ENCODE measurements at regions not wholly inside any gene's neighbourhood (a gene's known extent, or its start where the extent isn't known, plus 50 kb on each side); places are given as distances from the start of the nearest gene placed in this dataset.
A peak's percentile ranks its signal among the peaks of the same experiment; 100 is the strongest.

GRCh38 chr13:69234171-69234570 is 873.5 kb upstream of the ATXN8OS start:
- no peak for DNase-seq

- no peak for DNase-seq
These were observed 881.2 kb upstream of the ATXN8OS start for GRCh38 chr13:69226427-69226826.

DNA sequence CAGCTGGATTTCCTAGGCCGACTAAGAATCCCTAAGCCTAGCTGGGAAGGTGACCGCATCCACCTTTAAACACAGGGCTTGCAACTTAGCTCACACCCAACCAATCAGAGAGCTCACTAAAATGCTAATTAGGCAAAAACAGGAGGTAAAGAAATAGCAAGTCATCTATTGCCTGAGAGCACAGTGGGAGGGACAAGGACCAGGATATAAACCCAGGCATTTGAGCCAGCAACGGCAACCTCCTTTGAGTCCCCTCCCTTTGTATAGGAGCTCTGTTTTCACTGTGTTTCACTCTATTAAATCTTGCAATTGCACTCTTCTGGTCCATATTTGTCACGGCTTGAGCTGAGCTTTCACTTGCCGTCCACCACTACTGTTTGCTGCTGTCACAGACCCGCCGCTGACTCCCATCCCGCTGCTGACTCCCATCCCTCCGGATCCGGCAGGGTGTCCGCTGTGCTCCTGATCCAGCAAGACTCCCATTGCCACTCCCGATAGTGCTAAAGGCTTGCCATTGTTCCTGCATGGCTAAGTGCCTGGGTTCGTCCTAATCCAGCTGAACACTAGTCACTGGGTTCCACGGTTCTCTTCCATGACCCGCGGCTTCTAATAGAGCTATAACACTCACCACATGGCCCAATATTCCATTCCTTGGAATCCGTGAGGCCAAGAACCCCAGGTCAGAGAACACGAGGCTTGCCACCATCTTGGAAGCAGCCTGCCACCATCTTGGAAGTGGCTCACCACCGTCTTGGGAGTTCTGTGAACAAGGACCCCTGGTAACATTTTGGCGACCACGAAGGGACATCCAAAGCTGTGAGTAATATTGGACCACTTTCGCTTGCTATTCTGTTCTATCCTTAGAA is 885.8 kb upstream of the ATXN8OS start:
- peak; percentile 94 for DNase-seq

GRCh38 chr13:69213396-69213795 is 894.2 kb upstream of the ATXN8OS start:
- peak; percentile 15 for DNase-seq

GRCh38 chr13:69204620-69205019 is 903.0 kb upstream of the ATXN8OS start:
- DNase-seq: no peak

GRCh38 chr13:69202996-69203395 is 904.6 kb upstream of the ATXN8OS start:
- no peak for DNase-seq

- peak; percentile 95 for DNase-seq
These were observed 908.0 kb upstream of the ATXN8OS start for GRCh38 chr13:69199664-69200063.

GRCh38 chr13:69198706-69199105 is 908.9 kb upstream of the ATXN8OS start:
- DNase-seq: no peak

DNA sequence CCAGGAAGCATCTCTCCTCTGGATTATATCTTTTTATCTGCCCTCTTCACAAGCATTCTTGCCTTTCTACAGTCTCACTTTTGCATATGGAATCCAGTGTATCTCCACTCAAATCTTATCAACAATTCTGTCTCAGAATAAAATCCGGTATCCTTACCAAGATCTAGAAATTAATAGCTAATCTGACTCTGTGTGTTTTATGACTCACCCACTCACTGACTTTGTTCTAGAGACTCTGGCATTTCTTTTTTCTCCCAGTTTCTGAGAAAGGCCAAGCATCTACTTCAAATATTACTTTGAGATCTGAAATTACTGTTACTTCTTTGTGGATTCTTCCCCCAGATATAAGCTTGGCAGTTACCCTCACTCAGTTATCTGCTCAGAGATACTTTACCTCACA is 913.5 kb upstream of the ATXN8OS start:
- no peak for DNase-seq

GRCh38 chr13:69180034-69180433 is 927.6 kb upstream of the ATXN8OS start:
- no peak for DNase-seq

GRCh38 chr13:69178000-69178399 is 929.6 kb upstream of the ATXN8OS start:
- no peak for DNase-seq

- no peak for DNase-seq
These were observed 939.2 kb upstream of the ATXN8OS start for GRCh38 chr13:69168436-69168835.

DNA sequence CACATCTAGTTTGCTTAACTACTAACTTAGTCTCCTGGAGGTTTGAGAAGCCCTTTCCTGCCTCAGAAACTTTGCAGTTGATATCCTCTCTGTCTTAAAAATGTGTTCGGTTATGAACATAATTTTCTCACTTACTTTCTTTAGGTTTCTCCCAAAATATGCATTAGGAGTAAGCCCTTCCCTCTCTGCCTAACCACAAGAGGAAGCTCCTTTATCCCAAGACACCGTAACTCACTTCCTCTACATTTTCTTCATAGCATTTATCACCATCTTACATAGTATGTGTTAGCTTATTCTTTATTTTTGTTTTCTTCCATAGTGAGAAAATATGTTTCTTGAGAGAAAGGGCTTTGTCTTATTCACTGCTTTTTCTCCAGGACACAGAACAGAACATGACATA is 952.5 kb upstream of the ATXN8OS start:
- DNase-seq: no peak

GRCh38 chr13:69142101-69142500 is 965.5 kb upstream of the ATXN8OS start:
- DNase-seq: no peak

- no peak for DNase-seq
These were observed 982.6 kb upstream of the ATXN8OS start for GRCh38 chr13:69124996-69125395.

DNA sequence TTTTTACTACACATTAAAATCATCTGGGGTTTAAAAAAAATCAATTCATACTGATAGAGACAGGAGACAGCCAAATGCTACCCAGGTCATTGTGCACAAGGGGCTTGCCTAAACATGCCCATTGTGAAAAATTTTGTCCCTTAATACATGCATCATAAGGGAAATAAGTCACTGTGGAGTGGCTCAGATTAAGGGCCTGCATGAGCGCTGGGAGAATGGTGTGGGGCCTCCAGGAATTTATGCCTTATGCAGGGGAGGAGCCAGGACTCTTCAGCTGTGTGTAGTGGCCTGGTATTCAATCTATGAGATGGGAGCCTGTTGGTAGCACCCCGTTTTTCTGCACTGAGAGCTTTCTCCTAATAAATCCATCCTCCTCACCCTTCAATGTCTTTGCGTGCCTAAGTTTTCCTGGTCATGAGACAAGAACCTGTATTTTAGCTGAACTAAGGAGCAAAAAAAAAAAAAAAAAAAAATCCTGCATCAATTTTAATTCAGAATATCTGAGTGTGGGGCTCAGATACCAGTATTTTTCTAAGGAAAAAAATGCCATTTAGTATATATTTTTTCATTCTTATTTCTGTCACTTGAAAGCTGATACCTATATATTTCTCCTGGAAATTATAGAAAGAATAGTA is 997.6 kb upstream of the ATXN8OS start:
- DNase-seq: no peak

GRCh38 chr13:69108486-69108885 is 999.1 kb upstream of the ATXN8OS start:
- no peak for DNase-seq

- DNase-seq: no peak
These were observed 1000.2 kb upstream of the ATXN8OS start for GRCh38 chr13:69107436-69107835.

GRCh38 chr13:69101841-69102240 is 1005.8 kb upstream of the ATXN8OS start:
- no peak for DNase-seq

- DNase-seq: no peak
These were observed 1013.1 kb upstream of the ATXN8OS start for GRCh38 chr13:69094485-69094884.

- DNase-seq: no peak
These were observed 1014.9 kb upstream of the ATXN8OS start for GRCh38 chr13:69092615-69093322.

- DNase-seq: no peak
These were observed 1030.4 kb upstream of the ATXN8OS start for GRCh38 chr13:69077267-69077666.

DNA sequence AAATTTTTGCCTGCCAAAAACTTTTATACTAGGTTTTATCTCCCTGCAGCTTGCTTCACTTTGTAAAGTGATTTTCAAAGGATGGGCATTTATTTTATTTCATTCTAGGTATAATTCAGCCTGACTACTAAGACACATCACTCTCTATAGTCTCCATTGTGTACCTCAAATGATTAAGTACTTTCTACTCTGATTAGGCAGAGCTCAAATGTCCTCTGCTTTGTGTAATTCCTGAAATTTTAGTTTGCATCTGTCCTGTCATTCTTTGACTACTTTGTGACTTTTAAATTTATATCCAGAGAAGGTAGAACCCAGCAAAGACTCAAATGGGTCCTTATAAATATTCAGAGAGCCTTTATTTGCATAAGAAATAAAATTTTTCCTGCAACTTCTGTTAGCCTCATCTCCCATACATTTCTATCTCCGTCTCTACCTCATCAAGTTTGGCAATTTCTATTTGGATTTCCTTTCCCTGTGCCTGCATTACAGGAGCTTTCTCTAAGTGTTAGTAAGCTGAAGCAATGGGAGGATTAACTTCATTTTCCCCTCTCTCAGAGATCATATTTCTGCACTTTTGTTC is 1038.0 kb upstream of the ATXN8OS start:
- no peak for DNase-seq

- DNase-seq: no peak
These were observed 1056.9 kb upstream of the ATXN8OS start for GRCh38 chr13:69050696-69051095.
